K562 (cell line): ENCODE measurements at regions not wholly inside any gene's neighbourhood (a gene's known extent, or its start where the extent isn't known, plus 50 kb on each side); places are given as distances from the start of the nearest gene placed in this dataset.

Experiments used
- ATAC-seq: fragments of 200-7000 bp; cut with Tn5 transposase; 3 replicates; pipeline ENCODE4 v1.9.1; 2020; ENCODE audit warnings: moderate library complexity
- BruUV-seq: library from RNA; stranded (reverse); fragments of 400-500 nt; replicated peaks from 2 replicates; lab custom pipeline; 2021; lab: Mats Ljungman, UMichigan
- CTCF ChIA-PET: fragments of 300-600 bp; formaldehyde crosslinking; extraction: SDS; loops from one replicate; lab custom pipeline; 2021; ENCODE audit warnings: low intra/inter-chr PET ratio; lab: Yijun Ruan, JAX
- POLR2A ChIA-PET: fragments of 300-600, 350-650 bp; sonication (Branson Sonifier 250); formaldehyde crosslinking; extraction: SDS; loops from one replicate; lab custom pipeline; 2021; ENCODE audit warnings: antibody characterized with exemption, inconsistent platforms; lab: Yijun Ruan, JAX
- DNase-seq, 4 experiments: peaks; one replicate each; pipeline versions ENCODE4 v3.0.0 to v3.0.0-alpha.2; 2011 to 2018; ENCODE audit warnings: low spot score in 3 of 4, mixed read lengths in 3 of 4; ENCODE audit errors: extremely low read depth in 1 of 4
- FAIRE-seq: peaks from 2 replicates; lab custom pipeline; 2011; peaks lifted over from hg19 to GRCh38; lab: Jason Lieb, UNC
- H2AFZ ChIP-seq: 2 replicates; pipeline ENCODE4 v1.6.0; 2011; ENCODE audit warnings: low read depth, low read length, control low read depth, inconsistent platforms
- H3K27ac ChIP-seq: fragments of 200-600 bp; 3 replicates; pipeline ENCODE4 v1.8.0; 2011; ENCODE audit warnings: low read depth, mild to moderate bottlenecking, control low read depth, inconsistent platforms, low read length, moderate library complexity, mixed read lengths; ENCODE audit errors: extremely low read depth
- H3K27me3 ChIP-seq, 2 experiments: fragments of 300-600 bp in 1 of 2; 2 replicates in 1 of 2; 3 replicates in 1 of 2; pipeline versions ENCODE4 v1.6.0 to v1.8.0; 2011; ENCODE audit warnings: inconsistent platforms in 2 of 2, low read length in 2 of 2, mild to moderate bottlenecking in 1 of 2, mixed read lengths in 1 of 2, moderate library complexity in 1 of 2; ENCODE audit not compliant: control insufficient read depth in 2 of 2, insufficient read depth in 2 of 2
- H3K36me3 ChIP-seq: fragments of 300-600 bp; 3 replicates; pipeline ENCODE4 v1.8.0; 2011; ENCODE audit warnings: mild to moderate bottlenecking, low read length, inconsistent platforms; ENCODE audit not compliant: control insufficient read depth, insufficient read depth
- H3K4me1 ChIP-seq, 2 experiments: fragments of 200-600 bp in 1 of 2; replicated peaks in 1 of 2; 2 replicates in 1 of 2; 3 replicates in 1 of 2; pipeline versions ENCODE4 v1.5.1 to v1.8.0; 2011; ENCODE audit warnings: inconsistent platforms in 2 of 2, low read length in 2 of 2, mild to moderate bottlenecking in 1 of 2, mixed read lengths in 1 of 2, moderate library complexity in 1 of 2; ENCODE audit not compliant: control insufficient read depth in 2 of 2, insufficient read depth in 2 of 2
- H3K4me2 ChIP-seq: 2 replicates; pipeline ENCODE4 v1.6.1; 2011; ENCODE audit warnings: low read length, control low read depth, inconsistent platforms, mixed read lengths; ENCODE audit not compliant: insufficient read depth
- H3K4me3 ChIP-seq: fragments of 200-600 bp; sonication (generic), shearing (Covaris generic); 2 replicates; pipeline ENCODE4 v1.5.1; 2016; ENCODE audit warnings: control low read depth, inconsistent platforms
- H3K79me2 ChIP-seq: fragments of 200-600 bp; 3 replicates; pipeline ENCODE4 v1.8.0; 2011; ENCODE audit warnings: low read length, inconsistent platforms; ENCODE audit not compliant: control insufficient read depth, insufficient read depth
- H3K9ac ChIP-seq, 2 experiments: 2 replicates each; pipeline versions ENCODE4 v1.6.0 to v1.6.1; 2011; ENCODE audit warnings: low read depth in 2 of 2, low read length in 2 of 2, control low read depth in 1 of 2, inconsistent platforms in 1 of 2, mild to moderate bottlenecking in 1 of 2, mixed read lengths in 1 of 2; ENCODE audit not compliant: insufficient read depth in 1 of 2
- H3K9me1 ChIP-seq: one replicate; pipeline ENCODE4 v1.6.0; 2011; ENCODE audit warnings: inconsistent platforms, mild to moderate bottlenecking, low read length, moderate library complexity; ENCODE audit not compliant: control insufficient read depth, insufficient read depth
- H3K9me3 ChIP-seq: replicated peaks from 2 replicates; pipeline ENCODE4 v1.5.1; 2011; ENCODE audit warnings: low read depth, low read length, inconsistent platforms; ENCODE audit not compliant: control insufficient read depth, insufficient read depth
- H4K20me1 ChIP-seq: replicated peaks from 2 replicates; pipeline ENCODE4 v1.6.1; 2011; ENCODE audit warnings: low read length, inconsistent platforms, mixed read lengths; ENCODE audit not compliant: control insufficient read depth, insufficient read depth
- CTBP1 ChIP-seq: fragments of 450-650 bp; IDR thresholded peaks from 2 replicates; pipeline ENCODE4 v1.6.1; 2016; ENCODE audit warnings: borderline replicate concordance
- EGR1 ChIP-seq: fragments of 450-650 bp; conservative IDR thresholded peaks from 2 replicates; pipeline ENCODE4 v1.6.1; 2017; ENCODE audit warnings: mild to moderate bottlenecking
- ESRRA ChIP-seq: fragments of 450-650 bp; IDR thresholded peaks from 2 replicates; pipeline ENCODE4 v1.6.1; 2014; ENCODE audit warnings: low read depth, mild to moderate bottlenecking, moderate library complexity, borderline replicate concordance
- ETV1 ChIP-seq: fragments of 450-650 bp; conservative IDR thresholded peaks from 2 replicates; pipeline ENCODE4 v1.6.1; 2016; ENCODE audit warnings: missing genetic modification characterization, control low read depth, low read depth, missing compliant biosample characterization
- HDAC6 ChIP-seq: IDR thresholded peaks from 2 replicates; pipeline ENCODE4 v1.6.1; 2012; ENCODE audit warnings: low read depth, mild to moderate bottlenecking, control low read depth, inconsistent platforms, low read length, moderate library complexity
- NFATC3 ChIP-seq: fragments of 450-650 bp; IDR thresholded peaks from 2 replicates; pipeline ENCODE4 v1.6.1; 2017; ENCODE audit warnings: mild to moderate bottlenecking
- NFE2L1 ChIP-seq: fragments of 450-650 bp; IDR thresholded peaks from 2 replicates; pipeline ENCODE4 v1.6.1; 2016; ENCODE audit warnings: missing genetic modification characterization, low read depth, mild to moderate bottlenecking, missing compliant biosample characterization, moderate library complexity, borderline replicate concordance
- TOE1 ChIP-seq, 2 experiments: fragments of 450-650 bp in 1 of 2; sonication (generic) in 1 of 2; formaldehyde crosslinking in 1 of 2; IDR thresholded peaks; 2 replicates each; pipeline versions ENCODE4 v1.7.1 to v1.8.0; 2016 to 2022; ENCODE audit warnings: borderline replicate concordance in 2 of 2, mild to moderate bottlenecking in 2 of 2, antibody characterized with exemption in 1 of 2, inconsistent platforms in 1 of 2, low read depth in 1 of 2, missing genetic modification reagents in 1 of 2, moderate library complexity in 1 of 2
- USF1 ChIP-seq: sonication (generic); formaldehyde crosslinking; IDR thresholded peaks from 2 replicates; pipeline ENCODE4 v1.9.0; 2022; ENCODE audit warnings: mild to moderate bottlenecking, missing genetic modification reagents
- USF2 ChIP-seq: sonication (generic); formaldehyde crosslinking; IDR thresholded peaks from 2 replicates; pipeline ENCODE4 v1.5.0; 2020; ENCODE audit warnings: missing genetic modification reagents
- ZNF217 ChIP-seq: sonication (generic); formaldehyde crosslinking; IDR thresholded peaks from 2 replicates; pipeline ENCODE4 v1.8.0; 2022; ENCODE audit warnings: mild to moderate bottlenecking, missing genetic modification reagents
- ZNF253 ChIP-seq: fragments of 250-450 bp; sonication (Bioruptor Pico); conservative IDR thresholded peaks from 2 replicates; pipeline ENCODE4 v1.6.1; 2021; ENCODE audit warnings: mild to moderate bottlenecking
- ZNF384 ChIP-seq: IDR thresholded peaks from 2 replicates; pipeline ENCODE4 v1.6.1; 2012; ENCODE audit warnings: low read depth, low read length, improper control_type of control experiment
- ZNF639 ChIP-seq, 2 experiments: fragments of 200-800 bp in 1 of 2; sonication (Bioruptor generic) in 1 of 2; sonication (generic) in 1 of 2; formaldehyde crosslinking in 1 of 2; IDR thresholded peaks in 1 of 2; conservative IDR thresholded peaks in 1 of 2; 2 replicates each; pipeline versions ENCODE4 v1.5.0 to v1.6.1; 2016 to 2020; ENCODE audit warnings: missing compliant biosample characterization in 1 of 2, missing genetic modification characterization in 1 of 2, missing genetic modification reagents in 1 of 2
- ZNF764 ChIP-seq: fragments of 250-450 bp; sonication (Bioruptor Pico); IDR thresholded peaks from 2 replicates; pipeline ENCODE4 v1.4.0; 2020; ENCODE audit warnings: low read depth, mild to moderate bottlenecking, moderate library complexity
- ZNF830 ChIP-seq: fragments of 250-450 bp; sonication (Bioruptor Pico); IDR thresholded peaks from 2 replicates; pipeline ENCODE4 v1.5.0; 2021; ENCODE audit warnings: mild to moderate bottlenecking
- ZSCAN32 ChIP-seq: fragments of 450-650 bp; formaldehyde crosslinking; IDR thresholded peaks from 2 replicates; pipeline ENCODE4 v1.4.0; 2020; ENCODE audit warnings: mild to moderate bottlenecking, moderate library complexity
- WGBS: fragments of 100-300 bp; shearing (Covaris generic); methylation state at CpG from one replicate; pipeline ENCODE4 v1.1.6; 2016; ENCODE audit warnings: low coverage, mixed read lengths; ENCODE audit not compliant: insufficient coverage; ENCODE audit errors: missing lambda C conversion rate; 5-methylcytosine and 5-hydroxymethylcytosine counted together
- in situ Hi-C: fragments of 300-500 bp; cut with MboI; formaldehyde crosslinking; loops from 4 replicates; pipeline ENCODE4 v1.15.0; 2018; ENCODE audit warnings: inconsistent platforms, mixed read lengths
- intact Hi-C: fragments of 100-400 bp; cut with micrococcal nuclease; formaldehyde crosslinking; loops from 2 replicates; pipeline ENCODE4 v1.14.2; 2022

- peak; percentile 46 for TF ChIP-seq USF2 (CRISPR knock-in tag)
- TF ChIP-seq EGR1 = no peak
- TF ChIP-seq HDAC6 = no peak
- 0 out of 2 replicates have a peak, but pooled peaks have one; percentile 27 for TF ChIP-seq USF1 (CRISPR knock-in tag)
- TF ChIP-seq NFE2L1 (tag) = no peak
- no peak for TF ChIP-seq ZNF217 (CRISPR knock-in tag)
- TF ChIP-seq ZNF384 = no peak
- peak; percentile 64; the same call in 1 of the 2 replicates for TF ChIP-seq TOE1 (IDR thresholded peaks at IDR 0.05; ENCODE audit: borderline replicate concordance)
- no peak for TF ChIP-seq TOE1 (CRISPR knock-in tag; IDR thresholded peaks at IDR 0.05; ENCODE audit: borderline replicate concordance, low read depth)
- no peak for TF ChIP-seq ZNF830 (CRISPR knock-in tag)
- TF ChIP-seq, all 486 proteins: peak for 5
Observed at GRCh38 chr1:29602203-29602602, 365.9 kb downstream of the PTPRU start (continued).

GRCh38 chr1:29601021-29601420 lies 364.7 kb downstream of the PTPRU start:
- ChIA-PET CTCF (no interaction called here), POLR2A (interaction anchor here (0.6 to 1.1 kb wide), 2 partner anchors 1108 to 1232 kb away, joined by 3 to 5 read pairs; no protein-coding TSS in a partner anchor)
- in situ Hi-C loops = no loop called here
- no peak overlapping the region for H3K27ac ChIP-seq
- no peaks in the 10 kb centered on the region for H3K4me1 ChIP-seq
- no TSS peak for BruUV-seq
- no peaks in the 10 kb centered on the region for H3K9me1 ChIP-seq
- no peaks in the 10 kb centered on the region; the same call in 1 of the 2 replicates for H4K20me1 ChIP-seq
- no peaks in the 10 kb centered on the region for H3K79me2 ChIP-seq
- intact Hi-C loops = no loop called here
- FAIRE-seq = no peak
- H3K36me3 ChIP-seq = no peaks in the 10 kb centered on the region
- H2AFZ ChIP-seq = no peak overlapping the region
- no peaks in the 10 kb centered on the region for H3K9me3 ChIP-seq
- no peak overlapping the region for H3K4me2 ChIP-seq
- no peak for DNase-seq
- no peak overlapping the region for H3K9ac ChIP-seq
- 3% methylated on average over 3 of the region's 3 CpGs for WGBS
- H3K27me3 ChIP-seq = no peaks in the 10 kb centered on the region
- no peak for ATAC-seq
- H3K4me3 ChIP-seq = no peak overlapping the region
- no peak for TF ChIP-seq ZNF253 (CRISPR knock-in tag)
- no peak for TF ChIP-seq NFATC3
- TF ChIP-seq ETV1 (tag) = no peak
- no peak for TF ChIP-seq ZNF639 (CRISPR knock-in tag; conservative IDR thresholded peaks at IDR 0.05 in 1 of 2, IDR thresholded peaks at IDR 0.05 in 1 of 2)
- no peak for TF ChIP-seq ESRRA
- no peak for TF ChIP-seq ZSCAN32 (CRISPR knock-in tag)
- no peak for TF ChIP-seq ZNF764 (CRISPR knock-in tag)
- no peak for TF ChIP-seq CTBP1
